HL-60 (cell line): ENCODE measurements at regions not wholly inside any gene's neighbourhood (a gene's known extent, or its start where the extent isn't known, plus 50 kb on each side); places are given as distances from the start of the nearest gene placed in this dataset.

Experiments used
- DNase-seq, 2 experiments: peaks; one replicate each; pipeline ENCODE4 v3.0.0-alpha.2; 2010 to 2020; ENCODE audit warnings: low read depth in 1 of 2, low spot score in 1 of 2
- H3K27ac ChIP-seq: fragments of 250-450 bp; sonication (Bioruptor Pico); replicated peaks from 2 replicates; pipeline ENCODE4 v1.5.1; 2020; ENCODE audit warnings: mild to moderate bottlenecking, moderate library complexity
- H3K27me3 ChIP-seq: fragments of 250-450 bp; sonication (Bioruptor Pico); 2 replicates; pipeline ENCODE4 v1.5.1; 2021; ENCODE audit warnings: mild to moderate bottlenecking, moderate library complexity; ENCODE audit not compliant: insufficient read depth, poor library complexity, severe bottlenecking
- H3K4me3 ChIP-seq: replicated peaks from 2 replicates; pipeline ENCODE4 v1.5.1; 2011; ENCODE audit warnings: mild to moderate bottlenecking, control low read depth, low read length; ENCODE audit not compliant: insufficient read depth
- GABPA ChIP-seq: IDR thresholded peaks from 2 replicates; pipeline ENCODE4 v1.6.1; 2012; ENCODE audit warnings: low read depth
- POLR2AphosphoS5 ChIP-seq: IDR thresholded peaks from 2 replicates; pipeline ENCODE4 v1.6.1; 2012; ENCODE audit warnings: low read depth
- SPI1 ChIP-seq: IDR thresholded peaks from 2 replicates; pipeline ENCODE4 v1.6.1; 2012; ENCODE audit warnings: low read depth, mild to moderate bottlenecking, borderline replicate concordance
- TF ChIP-seq, protein P1 (sequence below): IDR thresholded peaks from one replicate; pipeline ENCODE4 v1.5.1; 2011; ENCODE audit warnings: low read length, control low read depth, inconsistent platforms; ENCODE audit not compliant: insufficient read depth
- TF ChIP-seq, protein P2 (sequence below): IDR thresholded peaks from 2 replicates; pipeline ENCODE4 v1.6.1; 2012; ENCODE audit warnings: low read depth; ENCODE audit not compliant: insufficient replicate concordance

DNA sequence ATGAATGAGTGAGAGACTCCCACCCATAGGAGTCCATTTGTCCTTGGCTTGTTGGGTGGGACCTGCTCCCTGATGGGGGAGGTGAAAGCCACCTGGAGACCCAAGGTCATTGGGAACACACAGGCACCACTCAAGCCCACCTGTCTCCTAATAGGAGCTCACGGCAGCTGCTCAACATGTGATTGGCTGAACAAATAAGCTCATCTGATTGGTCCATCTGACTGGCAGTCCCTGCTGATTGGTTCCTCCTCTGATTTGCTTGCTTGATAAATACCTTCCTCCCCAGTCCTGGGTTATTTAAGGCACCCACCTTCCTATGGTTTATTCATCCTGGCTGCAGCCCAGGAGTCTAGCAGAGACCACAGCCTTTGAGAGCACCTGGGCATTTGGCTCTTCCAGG lies 502.9 kb downstream of the PTPRU start:
- Histone ChIP-seq H3K27me3 (no peaks in the 10 kb centered on the region), H3K4me3 (no peak overlapping the region), H3K27ac (no peak overlapping the region)
- TF ChIP-seq, protein P1, sequence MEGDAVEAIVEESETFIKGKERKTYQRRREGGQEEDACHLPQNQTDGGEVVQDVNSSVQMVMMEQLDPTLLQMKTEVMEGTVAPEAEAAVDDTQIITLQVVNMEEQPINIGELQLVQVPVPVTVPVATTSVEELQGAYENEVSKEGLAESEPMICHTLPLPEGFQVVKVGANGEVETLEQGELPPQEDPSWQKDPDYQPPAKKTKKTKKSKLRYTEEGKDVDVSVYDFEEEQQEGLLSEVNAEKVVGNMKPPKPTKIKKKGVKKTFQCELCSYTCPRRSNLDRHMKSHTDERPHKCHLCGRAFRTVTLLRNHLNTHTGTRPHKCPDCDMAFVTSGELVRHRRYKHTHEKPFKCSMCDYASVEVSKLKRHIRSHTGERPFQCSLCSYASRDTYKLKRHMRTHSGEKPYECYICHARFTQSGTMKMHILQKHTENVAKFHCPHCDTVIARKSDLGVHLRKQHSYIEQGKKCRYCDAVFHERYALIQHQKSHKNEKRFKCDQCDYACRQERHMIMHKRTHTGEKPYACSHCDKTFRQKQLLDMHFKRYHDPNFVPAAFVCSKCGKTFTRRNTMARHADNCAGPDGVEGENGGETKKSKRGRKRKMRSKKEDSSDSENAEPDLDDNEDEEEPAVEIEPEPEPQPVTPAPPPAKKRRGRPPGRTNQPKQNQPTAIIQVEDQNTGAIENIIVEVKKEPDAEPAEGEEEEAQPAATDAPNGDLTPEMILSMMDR = no peak
- TF ChIP-seq, protein P2, sequence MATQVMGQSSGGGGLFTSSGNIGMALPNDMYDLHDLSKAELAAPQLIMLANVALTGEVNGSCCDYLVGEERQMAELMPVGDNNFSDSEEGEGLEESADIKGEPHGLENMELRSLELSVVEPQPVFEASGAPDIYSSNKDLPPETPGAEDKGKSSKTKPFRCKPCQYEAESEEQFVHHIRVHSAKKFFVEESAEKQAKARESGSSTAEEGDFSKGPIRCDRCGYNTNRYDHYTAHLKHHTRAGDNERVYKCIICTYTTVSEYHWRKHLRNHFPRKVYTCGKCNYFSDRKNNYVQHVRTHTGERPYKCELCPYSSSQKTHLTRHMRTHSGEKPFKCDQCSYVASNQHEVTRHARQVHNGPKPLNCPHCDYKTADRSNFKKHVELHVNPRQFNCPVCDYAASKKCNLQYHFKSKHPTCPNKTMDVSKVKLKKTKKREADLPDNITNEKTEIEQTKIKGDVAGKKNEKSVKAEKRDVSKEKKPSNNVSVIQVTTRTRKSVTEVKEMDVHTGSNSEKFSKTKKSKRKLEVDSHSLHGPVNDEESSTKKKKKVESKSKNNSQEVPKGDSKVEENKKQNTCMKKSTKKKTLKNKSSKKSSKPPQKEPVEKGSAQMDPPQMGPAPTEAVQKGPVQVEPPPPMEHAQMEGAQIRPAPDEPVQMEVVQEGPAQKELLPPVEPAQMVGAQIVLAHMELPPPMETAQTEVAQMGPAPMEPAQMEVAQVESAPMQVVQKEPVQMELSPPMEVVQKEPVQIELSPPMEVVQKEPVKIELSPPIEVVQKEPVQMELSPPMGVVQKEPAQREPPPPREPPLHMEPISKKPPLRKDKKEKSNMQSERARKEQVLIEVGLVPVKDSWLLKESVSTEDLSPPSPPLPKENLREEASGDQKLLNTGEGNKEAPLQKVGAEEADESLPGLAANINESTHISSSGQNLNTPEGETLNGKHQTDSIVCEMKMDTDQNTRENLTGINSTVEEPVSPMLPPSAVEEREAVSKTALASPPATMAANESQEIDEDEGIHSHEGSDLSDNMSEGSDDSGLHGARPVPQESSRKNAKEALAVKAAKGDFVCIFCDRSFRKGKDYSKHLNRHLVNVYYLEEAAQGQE = no peak
- TF ChIP-seq GABPA (no peak), POLR2AphosphoS5 (no peak), SPI1 (no peak)
- no peak for DNase-seq

DNA sequence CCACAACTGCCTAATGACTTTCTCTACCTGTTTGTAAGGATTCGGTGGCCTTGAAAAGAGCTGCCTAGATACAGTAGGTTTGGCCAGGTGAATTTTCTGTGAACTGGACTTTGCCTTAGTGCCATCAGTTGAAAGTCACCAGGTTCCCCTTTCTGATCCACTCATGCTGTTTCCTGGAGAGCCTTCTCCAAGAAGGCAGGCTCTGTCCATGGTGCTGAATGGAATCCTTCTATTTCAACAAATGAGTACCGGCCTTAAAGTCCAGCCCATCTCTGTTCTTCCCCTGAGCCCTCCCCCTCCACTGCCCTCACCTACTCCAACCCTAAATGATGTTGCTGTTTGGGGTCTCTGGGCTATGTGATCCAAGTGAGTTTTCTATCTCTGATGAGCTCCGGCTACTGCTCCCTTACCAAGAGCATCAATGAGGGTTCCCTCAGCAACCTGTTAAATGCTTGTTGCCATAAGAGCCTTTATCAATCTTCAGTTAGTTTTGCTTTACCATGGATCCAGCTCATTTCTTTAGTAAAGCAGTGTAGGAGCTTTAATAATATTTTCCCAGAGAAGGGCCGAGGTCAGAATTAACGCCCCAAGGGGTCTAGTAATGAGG lies 500.4 kb downstream of the PTPRU start:
- no peak for TF ChIP-seq SPI1
- TF ChIP-seq, protein P2 = peak; percentile 96
- peak; percentile 4 to 26 for DNase-seq
- no peak overlapping the region for H3K4me3 ChIP-seq
- no peaks in the 10 kb centered on the region for H3K27me3 ChIP-seq
- H3K27ac ChIP-seq = no peak overlapping the region

DNA sequence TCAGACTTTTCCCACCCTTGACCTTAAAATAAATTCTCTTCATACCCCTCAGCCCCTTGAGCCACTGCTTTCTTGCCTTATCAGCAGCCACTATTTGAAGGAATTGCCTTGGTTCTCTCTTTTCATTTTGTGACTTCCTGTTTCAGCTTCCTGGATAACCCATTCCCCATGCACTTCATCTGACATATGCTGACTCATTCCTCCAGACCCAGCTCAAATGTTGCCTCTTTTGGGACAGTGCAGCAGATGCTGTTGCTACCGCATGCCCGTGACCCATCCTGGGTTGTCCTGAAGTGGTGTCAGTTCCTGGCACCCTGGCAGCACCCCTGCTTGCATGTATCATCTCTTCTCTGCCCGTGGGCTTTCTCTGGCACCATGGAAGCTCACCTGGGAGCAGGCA lies 496.1 kb downstream of the PTPRU start:
- Histone ChIP-seq H3K4me3 (no peak overlapping the region), H3K27me3 (no peaks in the 10 kb centered on the region), H3K27ac (no peak overlapping the region)
- DNase-seq = no peak
- TF ChIP-seq, protein P1 = no peak
- TF ChIP-seq, protein P2 = no peak
- TF ChIP-seq SPI1 = peak; percentile 4; the same call in 1 of the 2 replicates

DNA sequence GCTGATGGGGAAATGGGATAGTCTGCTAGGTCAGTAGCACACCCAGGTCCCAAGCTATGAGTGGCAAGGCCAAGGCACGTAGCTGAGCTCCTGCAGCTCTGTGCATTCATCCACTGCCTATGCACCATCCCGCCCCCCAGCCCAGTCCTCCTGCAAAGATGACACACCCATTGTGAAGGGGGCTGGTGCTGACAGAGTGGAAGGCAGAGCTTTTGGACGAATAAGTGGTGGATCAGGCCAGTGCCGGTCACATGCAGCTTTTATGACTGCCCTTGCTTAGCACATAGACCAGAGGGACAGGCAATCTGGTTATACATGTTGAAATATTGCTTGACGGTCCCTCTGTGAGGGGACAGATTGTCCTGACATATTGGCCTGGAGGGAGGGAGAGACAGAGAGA lies 494.3 kb downstream of the PTPRU start:
- no peak overlapping the region for H3K27ac ChIP-seq
- TF ChIP-seq, protein P1 = no peak
- TF ChIP-seq GABPA (no peak), SPI1 (no peak), POLR2AphosphoS5 (no peak)
- TF ChIP-seq, protein P2 = no peak
- no peaks in the 10 kb centered on the region for H3K27me3 ChIP-seq
- DNase-seq = no peak
- H3K4me3 ChIP-seq = no peak overlapping the region
